Uterus (tissue), 2 donors: ENCODE measurements at regions not wholly inside any gene's neighbourhood (a gene's known extent, or its start where the extent isn't known, plus 50 kb on each side); places are given as distances from the start of the nearest gene placed in this dataset.

ENCODE experiments used
- POLR2A ChIP-seq, 2 donors: fragments of 450-650 bp; IDR thresholded peaks; one replicate each; pipeline ENCODE4 v1.6.1; 2016; ENCODE audit warnings: antibody characterized with exemption in 2 of 2, mild to moderate bottlenecking in 1 of 2, moderate library complexity in 1 of 2
- TF ChIP-seq, protein P1 (sequence below), 4 experiments: fragments of 200-600 bp in 2 of 4; fragments of 450-650 bp in 2 of 4; sonication (generic) in 2 of 4; IDR thresholded peaks; one replicate each; pipeline ENCODE4 v1.5.1; 2016 to 2019; ENCODE audit warnings: antibody characterized with exemption in 4 of 4, mild to moderate bottlenecking in 2 of 4, moderate library complexity in 1 of 4

DNA sequence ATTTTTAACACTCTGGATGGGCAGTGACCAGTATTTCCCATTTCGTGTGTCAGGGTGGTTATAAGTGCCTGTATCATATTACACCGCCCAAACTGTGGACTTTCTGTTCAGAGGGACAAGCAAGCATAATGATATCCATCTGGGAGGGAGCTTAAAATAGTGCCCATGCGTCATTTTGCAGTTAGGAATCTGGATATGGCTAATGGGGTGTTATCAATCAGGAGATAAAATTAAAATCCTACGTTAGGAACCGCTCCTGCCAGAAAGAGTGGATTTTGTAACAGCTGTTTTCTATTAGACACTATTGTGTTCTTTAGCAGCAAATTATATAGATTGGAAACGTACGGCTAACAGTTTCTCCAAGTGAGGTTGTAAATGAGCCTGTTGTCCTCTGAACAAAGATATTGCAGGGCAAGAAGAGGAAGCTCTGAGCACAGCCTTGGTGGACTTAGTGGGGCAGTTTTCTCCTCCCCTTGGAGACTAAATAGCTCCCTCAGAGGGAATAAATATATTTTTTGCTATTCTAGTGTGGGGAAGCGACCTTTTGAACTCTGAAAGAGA lies 160.4 kb downstream of the SPATA31D1 start:
- TF ChIP-seq POLR2A (IDR thresholded peaks at IDR 0.05), result no peak
- TF ChIP-seq, protein P1, sequence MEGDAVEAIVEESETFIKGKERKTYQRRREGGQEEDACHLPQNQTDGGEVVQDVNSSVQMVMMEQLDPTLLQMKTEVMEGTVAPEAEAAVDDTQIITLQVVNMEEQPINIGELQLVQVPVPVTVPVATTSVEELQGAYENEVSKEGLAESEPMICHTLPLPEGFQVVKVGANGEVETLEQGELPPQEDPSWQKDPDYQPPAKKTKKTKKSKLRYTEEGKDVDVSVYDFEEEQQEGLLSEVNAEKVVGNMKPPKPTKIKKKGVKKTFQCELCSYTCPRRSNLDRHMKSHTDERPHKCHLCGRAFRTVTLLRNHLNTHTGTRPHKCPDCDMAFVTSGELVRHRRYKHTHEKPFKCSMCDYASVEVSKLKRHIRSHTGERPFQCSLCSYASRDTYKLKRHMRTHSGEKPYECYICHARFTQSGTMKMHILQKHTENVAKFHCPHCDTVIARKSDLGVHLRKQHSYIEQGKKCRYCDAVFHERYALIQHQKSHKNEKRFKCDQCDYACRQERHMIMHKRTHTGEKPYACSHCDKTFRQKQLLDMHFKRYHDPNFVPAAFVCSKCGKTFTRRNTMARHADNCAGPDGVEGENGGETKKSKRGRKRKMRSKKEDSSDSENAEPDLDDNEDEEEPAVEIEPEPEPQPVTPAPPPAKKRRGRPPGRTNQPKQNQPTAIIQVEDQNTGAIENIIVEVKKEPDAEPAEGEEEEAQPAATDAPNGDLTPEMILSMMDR (IDR thresholded peaks at IDR 0.05), result no peak
